ENCODE measurements at regions not wholly inside any gene's neighbourhood (a gene's known extent, or its start where the extent isn't known, plus 50 kb on each side); places are given as distances from the start of the nearest gene placed in this dataset.

- CTCF ChIA-PET: no interaction called here
These were observed 110.7 kb upstream of the FST start for GRCh38 chr5:53369681-53370080.

GRCh38 chr5:53373451-53374158, 106.8 kb upstream of the FST start:
- Histone ChIP-seq H3K4me1 (replicated peaks; ENCODE audit: insufficient read depth) (peaks cover 11% of the 10 kb centered on the region), H3K9me3 (ENCODE audit: insufficient read depth, low read depth) (peaks cover 4% of the 10 kb centered on the region; the same call in 1 of the 2 replicates), H3K9me2 (ENCODE audit: insufficient read depth) (no peaks in the 10 kb centered on the region), H3K4me2 (no peak overlapping the region), H3K36me3 (ENCODE audit: low read depth) (no peaks in the 10 kb centered on the region), H3K79me2 (ENCODE audit: low read depth) (no peaks in the 10 kb centered on the region), H3K27me3 (ENCODE audit: insufficient read depth, low read depth) (no peaks in the 10 kb centered on the region), H3K4me3 (no peak overlapping the region), H2AFZ (no peak overlapping the region), H4K20me1 (ENCODE audit: insufficient read depth) (no peaks in the 10 kb centered on the region), H3K27ac (no peak overlapping the region), H3F3A (ENCODE audit: insufficient read depth, low read depth) (peaks cover 5% of the 10 kb centered on the region; the same call in 1 of the 2 replicates)
- no peak for DNase-seq
- no TSS peak for BruUV-seq (replicated peaks)
- intact Hi-C loops (cut with micrococcal nuclease; ENCODE audit: unreplicated experiment): no loop called here
- ChIA-PET CTCF (no interaction called here), POLR2A (ENCODE audit: unreplicated experiment) (no interaction called here)
- no peak for TF ChIP-seq CTCF (conservative IDR thresholded peaks at IDR 0.05)
- TF ChIP-seq EZH2 (IDR thresholded peaks at IDR 0.05; ENCODE audit: low read depth): no peak

More at GRCh38 chr5:53369681-53370080, 110.7 kb upstream of the FST start:
- H3K9me2 ChIP-seq (ENCODE audit: insufficient read depth): no peaks in the 10 kb centered on the region
- H3K4me1 ChIP-seq (replicated peaks; ENCODE audit: insufficient read depth): peaks cover 20% of the 10 kb centered on the region
- no peak overlapping the region for H3K4me2 ChIP-seq
- peak overlapping the region; percentile 83 for H3K27ac ChIP-seq
- DNase-seq: no peak
- H3K27me3 ChIP-seq (ENCODE audit: insufficient read depth, low read depth): no peaks in the 10 kb centered on the region
- H3K36me3 ChIP-seq (ENCODE audit: low read depth): no peaks in the 10 kb centered on the region
- H3K79me2 ChIP-seq (ENCODE audit: low read depth): no peaks in the 10 kb centered on the region
- intact Hi-C loops (cut with micrococcal nuclease; ENCODE audit: unreplicated experiment): no loop called here
- H3K9me3 ChIP-seq (ENCODE audit: insufficient read depth, low read depth): peaks cover 4% of the 10 kb centered on the region; the same call in 1 of the 2 replicates
- POLR2A ChIA-PET (ENCODE audit: unreplicated experiment): interaction anchor here (0.5 kb wide), 1 partner anchor 433 kb away, joined by 3 read pairs; no protein-coding TSS in a partner anchor
- TF ChIP-seq CTCF (conservative IDR thresholded peaks at IDR 0.05): no peak
- no peak for TF ChIP-seq EZH2 (IDR thresholded peaks at IDR 0.05; ENCODE audit: low read depth)
- peaks cover 8% of the 10 kb centered on the region; the same call in 1 of the 2 replicates for H3F3A ChIP-seq (ENCODE audit: insufficient read depth, low read depth)
- no peaks in the 10 kb centered on the region for H4K20me1 ChIP-seq (ENCODE audit: insufficient read depth)
- no TSS peak for BruUV-seq (replicated peaks)
- H2AFZ ChIP-seq: no peak overlapping the region
- H3K4me3 ChIP-seq: no peak overlapping the region

GRCh38 chr5:53376853-53377252, 103.6 kb upstream of the FST start:
- Histone ChIP-seq H3K4me1 (replicated peaks; ENCODE audit: insufficient read depth) (no peaks in the 10 kb centered on the region), H3K4me2 (no peak overlapping the region), H2AFZ (no peak overlapping the region), H3K79me2 (ENCODE audit: low read depth) (no peaks in the 10 kb centered on the region), H3K27ac (no peak overlapping the region), H3K27me3 (ENCODE audit: insufficient read depth, low read depth) (no peaks in the 10 kb centered on the region), H4K20me1 (ENCODE audit: insufficient read depth) (no peaks in the 10 kb centered on the region), H3K36me3 (ENCODE audit: low read depth) (no peaks in the 10 kb centered on the region), H3K9me3 (ENCODE audit: insufficient read depth, low read depth) (no peaks in the 10 kb centered on the region), H3F3A (ENCODE audit: insufficient read depth, low read depth) (no peaks in the 10 kb centered on the region), H3K4me3 (no peak overlapping the region), H3K9me2 (ENCODE audit: insufficient read depth) (no peaks in the 10 kb centered on the region)
- DNase-seq: no peak
- intact Hi-C loops (cut with micrococcal nuclease; ENCODE audit: unreplicated experiment): no loop called here
- POLR2A ChIA-PET (ENCODE audit: unreplicated experiment): interaction anchor here (0.7 kb wide), 1 partner anchor 16 kb away, joined by 4 read pairs; no protein-coding TSS in a partner anchor
- CTCF ChIA-PET: no interaction called here
- no TSS peak for BruUV-seq (replicated peaks)
- no peak for TF ChIP-seq EZH2 (IDR thresholded peaks at IDR 0.05; ENCODE audit: low read depth)
- TF ChIP-seq CTCF (conservative IDR thresholded peaks at IDR 0.05): no peak

All from PC-9 (cell line).